ENCODE measurements at regions not wholly inside any gene's neighbourhood (a gene's known extent, or its start where the extent isn't known, plus 50 kb on each side); places are given as distances from the start of the nearest gene placed in this dataset.
"Not testable (repeated sequence)": the region's sequence is repeated elsewhere in the genome, so short reads cannot be mapped to it uniquely, and the experiment has no call there.

DNA sequence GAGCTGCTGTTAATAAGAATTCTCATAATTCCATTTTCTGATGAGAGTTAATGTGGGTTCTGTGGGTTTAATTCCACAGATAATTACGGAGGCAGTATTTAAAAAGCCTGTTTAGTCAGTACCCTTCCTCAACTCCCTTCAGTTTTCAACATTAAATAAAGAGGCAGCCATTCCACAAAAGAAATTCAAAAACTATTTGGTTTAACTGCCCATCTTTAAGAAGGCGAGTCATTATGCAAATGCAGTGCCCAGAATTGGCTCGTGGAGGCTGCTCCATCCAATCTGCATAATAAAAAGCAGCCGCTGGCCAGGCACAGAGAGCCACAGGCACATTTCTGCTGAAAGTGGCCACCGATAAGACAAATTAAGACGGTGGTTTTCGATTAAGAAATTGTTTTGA is 194.4 kb upstream of the TOX3 start:
- DNase-seq, result no peak
- no peak for TF ChIP-seq POLR2A (IDR thresholded peaks at IDR 0.05)
- TF ChIP-seq, protein P1, sequence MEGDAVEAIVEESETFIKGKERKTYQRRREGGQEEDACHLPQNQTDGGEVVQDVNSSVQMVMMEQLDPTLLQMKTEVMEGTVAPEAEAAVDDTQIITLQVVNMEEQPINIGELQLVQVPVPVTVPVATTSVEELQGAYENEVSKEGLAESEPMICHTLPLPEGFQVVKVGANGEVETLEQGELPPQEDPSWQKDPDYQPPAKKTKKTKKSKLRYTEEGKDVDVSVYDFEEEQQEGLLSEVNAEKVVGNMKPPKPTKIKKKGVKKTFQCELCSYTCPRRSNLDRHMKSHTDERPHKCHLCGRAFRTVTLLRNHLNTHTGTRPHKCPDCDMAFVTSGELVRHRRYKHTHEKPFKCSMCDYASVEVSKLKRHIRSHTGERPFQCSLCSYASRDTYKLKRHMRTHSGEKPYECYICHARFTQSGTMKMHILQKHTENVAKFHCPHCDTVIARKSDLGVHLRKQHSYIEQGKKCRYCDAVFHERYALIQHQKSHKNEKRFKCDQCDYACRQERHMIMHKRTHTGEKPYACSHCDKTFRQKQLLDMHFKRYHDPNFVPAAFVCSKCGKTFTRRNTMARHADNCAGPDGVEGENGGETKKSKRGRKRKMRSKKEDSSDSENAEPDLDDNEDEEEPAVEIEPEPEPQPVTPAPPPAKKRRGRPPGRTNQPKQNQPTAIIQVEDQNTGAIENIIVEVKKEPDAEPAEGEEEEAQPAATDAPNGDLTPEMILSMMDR (IDR thresholded peaks at IDR 0.05), result no peak
- Histone ChIP-seq H3K4me3 (no peak overlapping the region), H3K27me3 (no peaks in the 10 kb centered on the region), H3K27ac (no peak overlapping the region), H3K4me1 (replicated peaks in 1 of 2) (no peaks in the 10 kb centered on the region), H3K36me3 (replicated peaks in 1 of 2) (no peaks in the 10 kb centered on the region), H3K9me3 (replicated peaks in 1 of 3) (no peaks in the 10 kb centered on the region)
- 24 to 34% (median 27%) methylated on average over 7 of the region's 7 CpGs for WGBS, 4 donors
- intact Hi-C loops (cut with DNase I), result no loop called here

DNA sequence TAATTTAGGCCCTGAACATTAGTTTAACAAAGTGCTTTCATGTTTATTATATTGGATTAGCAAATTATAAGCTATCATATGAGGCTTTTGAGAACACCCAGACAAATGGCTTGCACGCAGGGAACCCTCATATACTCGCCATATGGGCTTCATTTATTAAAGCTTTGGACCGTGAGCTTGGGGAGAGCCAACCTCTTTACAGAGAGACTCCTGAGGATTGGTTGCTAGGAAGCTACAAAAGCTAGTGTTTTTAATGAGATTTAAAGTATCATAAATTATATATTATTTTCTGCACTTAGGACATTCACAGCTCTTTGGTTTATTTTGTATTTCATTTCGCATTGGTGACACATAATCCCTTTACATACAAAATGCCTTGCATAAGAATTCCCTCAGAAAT is 193.8 kb upstream of the TOX3 start:
- DNase-seq, result no peak
- no peak overlapping the region for H3K27ac ChIP-seq
- intact Hi-C loops (cut with DNase I), result no loop called here
- H3K36me3 ChIP-seq (replicated peaks in 1 of 2), result no peaks in the 10 kb centered on the region
- H3K27me3 ChIP-seq, result no peaks in the 10 kb centered on the region
- TF ChIP-seq POLR2A (IDR thresholded peaks at IDR 0.05), result no peak
- TF ChIP-seq, protein P1 (IDR thresholded peaks at IDR 0.05), result no peak
- no peak overlapping the region for H3K4me3 ChIP-seq
- WGBS, 4 donors, result 57 to 71% (median 64%) methylated on average over 4 of the region's 4 CpGs
- no peaks in the 10 kb centered on the region for H3K9me3 ChIP-seq (replicated peaks in 1 of 3)
- no peaks in the 10 kb centered on the region for H3K4me1 ChIP-seq (replicated peaks in 1 of 2)

GRCh38 chr16:52740333-52740732 is 193.4 kb upstream of the TOX3 start:
- H3K9me3 ChIP-seq (replicated peaks in 1 of 3), result no peaks in the 10 kb centered on the region
- H3K4me3 ChIP-seq, result no peak overlapping the region
- 60 to 73% (median 64%) methylated on average over 2 of the region's 2 CpGs for WGBS, 4 donors
- no peak overlapping the region for H3K27ac ChIP-seq
- intact Hi-C loops (cut with DNase I), result no loop called here
- TF ChIP-seq POLR2A (IDR thresholded peaks at IDR 0.05), result no peak
- TF ChIP-seq, protein P1 (IDR thresholded peaks at IDR 0.05), result no peak
- no peaks in the 10 kb centered on the region for H3K27me3 ChIP-seq
- no peak for DNase-seq
- H3K36me3 ChIP-seq (replicated peaks in 1 of 2), result no peaks in the 10 kb centered on the region
- no peaks in the 10 kb centered on the region for H3K4me1 ChIP-seq (replicated peaks in 1 of 2)

- H3K9me3 ChIP-seq (replicated peaks in 1 of 3); H3K27ac ChIP-seq; H3K4me1 ChIP-seq (replicated peaks in 1 of 2); H3K36me3 ChIP-seq (replicated peaks in 1 of 2); H3K27me3 ChIP-seq; H3K4me3 ChIP-seq; DNase-seq; intact Hi-C loops (cut with DNase I): not testable (repeated sequence)
- 78 to 83% (median 81%) methylated on average over 2 of the region's 2 CpGs for WGBS, 4 donors
Measured at GRCh38 chr16:52738992-52739391, 192.0 kb upstream of the TOX3 start.

GRCh38 chr16:52731219-52731875 is 184.4 kb upstream of the TOX3 start:
- H3K9me3 ChIP-seq (replicated peaks in 1 of 3), result no peaks in the 10 kb centered on the region
- 83 to 97% (median 90%) methylated on average over 9 to 24 of the region's 24 CpGs for WGBS, 4 donors

More at GRCh38 chr16:52731219-52731875, 184.4 kb upstream of the TOX3 start:
- Histone ChIP-seq H3K36me3 (replicated peaks in 1 of 2) (no peaks in the 10 kb centered on the region), H3K27me3 (no peaks in the 10 kb centered on the region), H3K4me3 (no peak overlapping the region), H3K27ac (no peak overlapping the region), H3K4me1 (replicated peaks in 1 of 2) (no peaks in the 10 kb centered on the region)
- intact Hi-C loops (cut with DNase I), result no loop called here
- no peak for TF ChIP-seq POLR2A (IDR thresholded peaks at IDR 0.05)
- TF ChIP-seq, protein P1 (IDR thresholded peaks at IDR 0.05), result no peak
- DNase-seq, result no peak
